ENCODE measurements at regions not wholly inside any gene's neighbourhood (a gene's known extent, or its start where the extent isn't known, plus 50 kb on each side); places are given as distances from the start of the nearest gene placed in this dataset.
"Not testable (repeated sequence)": the region's sequence is repeated elsewhere in the genome, so short reads cannot be mapped to it uniquely, and the experiment has no call there.

- TF ChIP-seq POLR2A (IDR thresholded peaks at IDR 0.05) (no peak), CTCF (IDR thresholded peaks at IDR 0.05) (no peak)
- DNase-seq (no peak), ATAC-seq (no peak)
- Histone ChIP-seq H3K36me3 (no peaks in the 10 kb centered on the region), H3K9me3 (peaks cover 0 to 11% (median 0%) of the 10 kb centered on the region in 12 donors), H3K27ac (no peak overlapping the region), H3K27me3 (peaks cover 0 to 5% (median 0%) of the 10 kb centered on the region in 9 donors), H3K4me1 (peaks cover 0 to 4% (median 0%) of the 10 kb centered on the region in 12 donors), H3K4me3 (no peak overlapping the region)
- WGBS, 4 donors: 79 to 87% (median 82%) methylated on average over 7 of the region's 7 CpGs
- intact Hi-C loops (cut with DNase I): no loop called here
Observed at GRCh38 chr1:25118546-25118945, 113.8 kb downstream of the SYF2 start.

GRCh38 chr1:25117233-25117823 lies 115.0 kb downstream of the SYF2 start:
- DNase-seq (no peak), ATAC-seq (no peak)
- intact Hi-C loops (cut with DNase I): no loop called here
- Histone ChIP-seq H3K27me3 (peaks cover 0 to 5% (median 0%) of the 10 kb centered on the region in 9 donors), H3K4me1 (no peaks in the 10 kb centered on the region), H3K4me3 (no peak overlapping the region), H3K27ac (no peak overlapping the region), H3K36me3 (no peaks in the 10 kb centered on the region), H3K9me3 (peaks cover 0 to 11% (median 0%) of the 10 kb centered on the region in 12 donors)
- no peak for TF ChIP-seq POLR2A (IDR thresholded peaks at IDR 0.05)
- TF ChIP-seq CTCF (IDR thresholded peaks at IDR 0.05): no peak
- 57 to 74% (median 68%) methylated on average over 4 to 7 of the region's 7 CpGs for WGBS, 4 donors

GRCh38 chr1:25116832-25117231 lies 115.5 kb downstream of the SYF2 start:
- DNase-seq (no peak), ATAC-seq (no peak)
- Histone ChIP-seq H3K9me3 (peaks cover 0 to 11% (median 0%) of the 10 kb centered on the region in 12 donors), H3K4me1 (no peaks in the 10 kb centered on the region), H3K27ac (no peak overlapping the region), H3K27me3 (peaks cover 0 to 3% (median 0%) of the 10 kb centered on the region in 9 donors), H3K4me3 (no peak overlapping the region), H3K36me3 (no peaks in the 10 kb centered on the region)
- TF ChIP-seq CTCF (IDR thresholded peaks at IDR 0.05) (no peak), POLR2A (IDR thresholded peaks at IDR 0.05) (no peak)
- intact Hi-C loops (cut with DNase I): no loop called here
- 86 to 93% (median 91%) methylated on average over 4 of the region's 4 CpGs for WGBS, 4 donors

GRCh38 chr1:25116117-25116516 lies 116.2 kb downstream of the SYF2 start:
- H3K4me1 ChIP-seq; H3K36me3 ChIP-seq; ATAC-seq; intact Hi-C loops (cut with DNase I); H3K27me3 ChIP-seq; H3K4me3 ChIP-seq; DNase-seq; H3K27ac ChIP-seq: not testable (repeated sequence)
- WGBS, 4 donors: 82 to 94% (median 89%) methylated on average over 5 to 7 of the region's 7 CpGs
- peaks cover 0 to 11% (median 0%) of the 10 kb centered on the region in 12 donors for H3K9me3 ChIP-seq

- peaks cover 0 to 3% (median 0%) of the 10 kb centered on the region in 9 donors for H3K27me3 ChIP-seq
- 73 to 87% (median 86%) methylated on average over 4 of the region's 4 CpGs for WGBS, 4 donors
- TF ChIP-seq POLR2A (IDR thresholded peaks at IDR 0.05) (no peak), CTCF (IDR thresholded peaks at IDR 0.05) (no peak)
- DNase-seq (no peak), ATAC-seq (no peak)
- H3K4me1 ChIP-seq: no peaks in the 10 kb centered on the region
- H3K4me3 ChIP-seq: no peak overlapping the region
- no peak overlapping the region for H3K27ac ChIP-seq
- intact Hi-C loops (cut with DNase I): no loop called here
- H3K36me3 ChIP-seq: no peaks in the 10 kb centered on the region
- peaks cover 0 to 21% (median 9%) of the 10 kb centered on the region in 12 donors for H3K9me3 ChIP-seq
Observed at GRCh38 chr1:25113731-25114130, 118.6 kb downstream of the SYF2 start.
